GM06990 (cell line): ENCODE measurements at regions not wholly inside any gene's neighbourhood (a gene's known extent, or its start where the extent isn't known, plus 50 kb on each side); places are given as distances from the start of the nearest gene placed in this dataset.

Experiments
- DNase-seq: peaks from one replicate; pipeline ENCODE4 v3.0.0-alpha.2; 2011; ENCODE audit not compliant: insufficient read length; ENCODE audit errors: extremely low read depth
- H3K27me3 ChIP-seq: replicated peaks from 2 replicates; pipeline ENCODE4 v1.6.0; 2011; ENCODE audit warnings: low read length; ENCODE audit not compliant: control insufficient read depth, insufficient read depth
- H3K36me3 ChIP-seq: 2 replicates; pipeline ENCODE4 v1.5.1; 2011; ENCODE audit warnings: low read length; ENCODE audit not compliant: control insufficient read depth, insufficient read depth
- H3K4me3 ChIP-seq: replicated peaks from 2 replicates; pipeline ENCODE4 v1.5.1; 2011; ENCODE audit warnings: low read depth, mild to moderate bottlenecking, control low read depth, low read length
- CTCF ChIP-seq: IDR thresholded peaks from 2 replicates; pipeline ENCODE4 v1.5.1; 2011; ENCODE audit warnings: low read length, control low read depth, mild to moderate bottlenecking, inconsistent platforms; ENCODE audit not compliant: insufficient read depth, poor library complexity, severe bottlenecking

- Histone ChIP-seq H3K4me3 (no peak overlapping the region), H3K27me3 (peaks cover 3% of the 10 kb centered on the region), H3K36me3 (no peaks in the 10 kb centered on the region)
- TF ChIP-seq CTCF = no peak
- DNase-seq = no peak
Measured at GRCh38 chr3:13217736-13218540, 144.7 kb upstream of the IQSEC1 start.

- Histone ChIP-seq H3K36me3 (no peaks in the 10 kb centered on the region), H3K4me3 (no peak overlapping the region), H3K27me3 (peaks cover 2% of the 10 kb centered on the region; the same call in 1 of the 2 replicates)
- TF ChIP-seq CTCF = no peak
- no peak for DNase-seq
Measured at GRCh38 chr3:13217253-13217652, 144.0 kb upstream of the IQSEC1 start.

- Histone ChIP-seq H3K36me3 (no peaks in the 10 kb centered on the region), H3K4me3 (no peak overlapping the region), H3K27me3 (peaks cover 2% of the 10 kb centered on the region; the same call in 1 of the 2 replicates)
- no peak for DNase-seq
- TF ChIP-seq CTCF = no peak
Measured at GRCh38 chr3:13215940-13216546, 142.8 kb upstream of the IQSEC1 start.

GRCh38 chr3:13214847-13215472 is 141.7 kb upstream of the IQSEC1 start:
- DNase-seq = no peak
- Histone ChIP-seq H3K36me3 (no peaks in the 10 kb centered on the region), H3K4me3 (no peak overlapping the region), H3K27me3 (peaks cover 2% of the 10 kb centered on the region)
- no peak for TF ChIP-seq CTCF

GRCh38 chr3:13213911-13214846 is 140.9 kb upstream of the IQSEC1 start:
- no peak for DNase-seq
- Histone ChIP-seq H3K36me3 (no peaks in the 10 kb centered on the region), H3K4me3 (no peak overlapping the region), H3K27me3 (peaks cover 2% of the 10 kb centered on the region)
- TF ChIP-seq CTCF = no peak
